ENCODE measurements at regions not wholly inside any gene's neighbourhood (a gene's known extent, or its start where the extent isn't known, plus 50 kb on each side); places are given as distances from the start of the nearest gene placed in this dataset.
A peak's percentile ranks its signal among the peaks of the same experiment; 100 is the strongest.

DNA sequence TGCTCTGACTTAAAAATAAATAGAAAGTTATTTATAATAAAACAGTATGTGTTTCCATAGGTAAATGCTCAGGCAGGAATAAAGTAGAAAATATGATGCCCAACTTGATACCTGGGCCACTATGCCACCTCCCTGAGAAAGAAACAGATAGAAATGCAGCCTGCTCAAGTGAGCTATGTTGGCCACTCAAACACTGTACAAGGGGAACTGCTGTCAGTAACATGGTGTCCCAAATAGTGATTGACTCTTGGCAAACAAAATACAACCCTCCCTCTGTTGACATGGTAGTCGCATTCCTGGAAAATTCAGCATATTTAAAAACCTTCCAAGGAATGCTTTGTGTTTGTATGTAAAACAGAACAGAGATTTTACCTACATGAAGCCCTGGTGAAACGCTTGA, 66.9 kb upstream of the KCNE2 start:
- TF ChIP-seq, protein P1, sequence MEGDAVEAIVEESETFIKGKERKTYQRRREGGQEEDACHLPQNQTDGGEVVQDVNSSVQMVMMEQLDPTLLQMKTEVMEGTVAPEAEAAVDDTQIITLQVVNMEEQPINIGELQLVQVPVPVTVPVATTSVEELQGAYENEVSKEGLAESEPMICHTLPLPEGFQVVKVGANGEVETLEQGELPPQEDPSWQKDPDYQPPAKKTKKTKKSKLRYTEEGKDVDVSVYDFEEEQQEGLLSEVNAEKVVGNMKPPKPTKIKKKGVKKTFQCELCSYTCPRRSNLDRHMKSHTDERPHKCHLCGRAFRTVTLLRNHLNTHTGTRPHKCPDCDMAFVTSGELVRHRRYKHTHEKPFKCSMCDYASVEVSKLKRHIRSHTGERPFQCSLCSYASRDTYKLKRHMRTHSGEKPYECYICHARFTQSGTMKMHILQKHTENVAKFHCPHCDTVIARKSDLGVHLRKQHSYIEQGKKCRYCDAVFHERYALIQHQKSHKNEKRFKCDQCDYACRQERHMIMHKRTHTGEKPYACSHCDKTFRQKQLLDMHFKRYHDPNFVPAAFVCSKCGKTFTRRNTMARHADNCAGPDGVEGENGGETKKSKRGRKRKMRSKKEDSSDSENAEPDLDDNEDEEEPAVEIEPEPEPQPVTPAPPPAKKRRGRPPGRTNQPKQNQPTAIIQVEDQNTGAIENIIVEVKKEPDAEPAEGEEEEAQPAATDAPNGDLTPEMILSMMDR (IDR thresholded peaks at IDR 0.05), result no peak
- Histone ChIP-seq H3K9me3 (no peaks in the 10 kb centered on the region), H3K36me3 (no peaks in the 10 kb centered on the region), H3K4me3 (no peak overlapping the region), H3K27me3 (no peaks in the 10 kb centered on the region), H3K4me1 (no peaks in the 10 kb centered on the region), H3K27ac (no peak overlapping the region)
- intact Hi-C loops (cut with DNase I; ENCODE audit: low total_unique reads), result no loop called here
- DNase-seq (ENCODE audit: low spot score in 2 of 2), result no peak

DNA sequence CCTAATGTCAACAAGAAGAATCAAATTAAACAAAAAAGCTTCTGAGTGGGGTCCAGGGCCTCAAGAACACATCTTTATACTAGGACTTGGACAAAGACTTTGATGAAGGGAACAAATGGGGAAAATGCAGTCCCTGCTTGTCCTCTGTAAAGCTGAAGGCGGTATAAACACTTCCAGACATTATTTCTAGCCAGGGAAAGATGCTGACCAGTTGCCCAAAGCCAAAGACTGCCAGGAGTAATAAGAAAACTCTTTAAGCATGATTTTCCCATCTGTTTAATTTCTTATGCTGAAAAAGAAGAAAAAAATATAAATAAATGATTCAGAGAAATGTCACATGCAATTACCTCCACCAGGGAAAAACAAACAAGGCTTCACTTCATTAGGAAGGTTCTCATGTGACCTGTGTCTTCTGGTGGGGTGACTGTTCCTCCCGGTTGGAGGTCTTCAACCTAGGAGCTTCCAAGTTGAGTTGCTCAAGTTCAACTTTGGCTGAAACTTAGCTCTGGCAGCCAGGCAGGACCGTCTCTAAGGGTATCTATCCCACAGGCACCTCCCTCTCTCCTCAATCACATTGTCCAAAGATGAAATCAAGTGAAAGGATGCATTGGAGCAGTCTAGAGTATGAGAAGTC, 65.2 kb upstream of the KCNE2 start:
- Histone ChIP-seq H3K4me1 (no peaks in the 10 kb centered on the region), H3K36me3 (no peaks in the 10 kb centered on the region), H3K27ac (no peak overlapping the region), H3K27me3 (no peaks in the 10 kb centered on the region), H3K9me3 (no peaks in the 10 kb centered on the region), H3K4me3 (no peak overlapping the region)
- intact Hi-C loops (cut with DNase I; ENCODE audit: low total_unique reads), result no loop called here
- TF ChIP-seq POLR2AphosphoS5 (IDR thresholded peaks at IDR 0.05) (peak in 1 of 3 donors; percentile 28), POLR2A (IDR thresholded peaks at IDR 0.05) (no peak)
- TF ChIP-seq, protein P1 (IDR thresholded peaks at IDR 0.05), result no peak
- no peak for DNase-seq (ENCODE audit: low spot score in 2 of 2)

DNA sequence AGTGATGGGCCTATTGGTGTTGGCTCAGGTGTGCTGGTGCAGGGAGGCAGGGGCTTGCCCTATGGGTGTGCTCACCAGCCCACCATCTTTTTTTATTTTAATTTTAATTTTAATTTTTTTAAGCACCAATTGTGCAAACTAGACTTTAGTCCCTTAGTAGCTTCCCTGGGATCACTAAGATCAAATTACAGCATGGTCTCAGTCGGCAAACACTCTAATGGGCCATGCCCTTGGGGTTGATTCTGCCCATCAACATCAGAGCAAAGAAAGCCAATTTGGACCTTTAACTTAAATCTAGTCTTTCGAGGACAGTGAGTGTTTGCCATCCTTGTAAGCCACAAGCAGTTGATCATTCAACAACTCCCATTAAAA, 64.7 kb upstream of the KCNE2 start:
- DNase-seq (ENCODE audit: low spot score in 2 of 2), result no peak
- Histone ChIP-seq H3K9me3 (no peaks in the 10 kb centered on the region), H3K4me1 (no peaks in the 10 kb centered on the region), H3K36me3 (no peaks in the 10 kb centered on the region), H3K27ac (no peak overlapping the region), H3K27me3 (no peaks in the 10 kb centered on the region), H3K4me3 (no peak overlapping the region)
- TF ChIP-seq POLR2AphosphoS5 (IDR thresholded peaks at IDR 0.05) (no peak), POLR2A (IDR thresholded peaks at IDR 0.05) (no peak)
- TF ChIP-seq, protein P1 (IDR thresholded peaks at IDR 0.05), result no peak
- intact Hi-C loops (cut with DNase I; ENCODE audit: low total_unique reads), result no loop called here

DNA sequence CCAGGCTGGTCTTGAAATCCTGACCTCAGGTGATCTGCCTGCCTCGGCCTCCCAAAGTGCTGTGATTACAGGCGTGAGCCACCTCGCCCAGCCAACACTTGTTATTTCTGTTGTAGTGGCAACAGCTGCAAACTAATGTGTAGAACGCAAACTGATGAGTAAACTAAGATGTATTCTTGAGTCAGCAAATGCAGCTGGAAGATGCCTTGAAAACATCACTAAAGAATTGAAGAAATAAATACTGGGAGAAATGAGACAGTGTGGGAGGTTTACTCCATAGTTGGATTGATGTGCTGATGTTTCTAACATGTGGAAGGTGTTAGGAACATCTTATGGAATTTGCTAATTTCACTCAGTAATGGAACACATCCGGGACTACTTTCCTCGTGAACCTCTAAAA, 61.3 kb upstream of the KCNE2 start:
- Histone ChIP-seq H3K9me3 (no peaks in the 10 kb centered on the region), H3K27ac (no peak overlapping the region), H3K36me3 (no peaks in the 10 kb centered on the region), H3K27me3 (no peaks in the 10 kb centered on the region), H3K4me1 (no peaks in the 10 kb centered on the region), H3K4me3 (no peak overlapping the region)
- TF ChIP-seq POLR2A (IDR thresholded peaks at IDR 0.05), result no peak
- TF ChIP-seq, protein P1 (IDR thresholded peaks at IDR 0.05), result no peak
- TF ChIP-seq POLR2AphosphoS5 (IDR thresholded peaks at IDR 0.05), result no peak
- intact Hi-C loops (cut with DNase I; ENCODE audit: low total_unique reads), result no loop called here
- no peak for DNase-seq (ENCODE audit: low spot score in 2 of 2)

DNA sequence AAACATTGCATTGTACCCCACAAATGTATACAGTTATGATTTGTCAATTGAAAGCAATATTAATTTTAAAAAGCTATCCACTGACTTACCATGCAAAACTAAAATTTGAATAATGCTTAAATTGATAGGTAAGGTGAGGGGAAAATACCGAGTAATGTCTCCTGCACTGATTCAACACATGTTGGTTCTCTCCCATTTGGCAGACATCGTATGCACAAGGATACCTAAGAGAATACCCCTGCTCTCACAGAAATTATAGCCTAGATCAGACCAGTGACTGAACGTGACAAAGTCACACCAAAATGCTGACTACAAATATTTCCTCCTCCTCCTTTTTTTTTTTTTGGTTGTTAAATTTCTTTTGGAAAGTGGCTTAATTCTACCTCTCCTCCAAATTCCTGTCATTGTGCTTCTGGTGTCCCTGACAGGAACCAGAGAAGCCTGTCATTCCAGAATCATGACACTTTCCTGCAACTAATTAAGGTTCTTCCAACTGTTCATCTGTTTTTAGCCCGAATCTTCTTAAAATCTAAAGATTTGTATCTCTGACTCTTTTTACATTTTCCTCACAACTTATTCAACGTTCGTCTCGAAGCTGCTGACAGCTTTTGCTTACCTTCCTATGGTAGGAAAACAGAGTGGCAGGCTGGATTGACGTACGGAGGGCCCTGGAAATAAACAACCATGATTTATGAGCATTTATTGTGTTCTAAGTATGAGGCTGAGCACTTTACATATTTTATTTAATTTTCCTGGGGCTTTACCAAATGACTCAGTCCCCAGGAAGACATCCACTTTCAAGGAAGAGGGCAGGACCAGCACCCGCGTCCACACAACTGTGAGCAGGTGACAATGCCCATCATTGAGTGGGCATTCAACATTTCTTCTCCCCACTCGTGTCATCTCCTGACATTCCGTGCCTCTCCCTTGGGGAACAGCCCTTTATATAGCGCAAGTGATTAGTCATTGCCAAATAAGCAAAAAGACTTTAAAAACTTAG, 57.9 kb upstream of the KCNE2 start:
- no peak overlapping the region for H3K27ac ChIP-seq
- no peak overlapping the region for H3K4me3 ChIP-seq
- DNase-seq (ENCODE audit: low spot score in 2 of 2), result no peak
- H3K27me3 ChIP-seq, result no peaks in the 10 kb centered on the region
- TF ChIP-seq, protein P1 (IDR thresholded peaks at IDR 0.05), result no peak
- intact Hi-C loops (cut with DNase I; ENCODE audit: low total_unique reads), result no loop called here
- H3K9me3 ChIP-seq, result no peaks in the 10 kb centered on the region
- no peaks in the 10 kb centered on the region for H3K4me1 ChIP-seq
- no peaks in the 10 kb centered on the region for H3K36me3 ChIP-seq

Measured in breast epithelium (tissue), 4 donors.